IMR-90 (cell line): ENCODE measurements at regions not wholly inside any gene's neighbourhood (a gene's known extent, or its start where the extent isn't known, plus 50 kb on each side); places are given as distances from the start of the nearest gene placed in this dataset.

Source experiments
- BHLHE40 ChIP-seq: fragments of 150-350 bp; IDR thresholded peaks from 2 replicates; pipeline ENCODE4 v1.6.1; 2016; ENCODE audit warnings: mild to moderate bottlenecking, low read depth, low read length
- CEBPB ChIP-seq: IDR thresholded peaks from 2 replicates; pipeline ENCODE4 v1.6.1; 2012; ENCODE audit warnings: low read depth, low read length, improper control_type of control experiment
- FOS ChIP-seq: fragments of 150-350 bp; IDR thresholded peaks from 2 replicates; pipeline ENCODE4 v1.6.1; 2016; ENCODE audit warnings: low read depth, low read length
- POLR2A ChIP-seq: IDR thresholded peaks from 2 replicates; pipeline ENCODE4 v1.6.1; 2012; ENCODE audit warnings: mild to moderate bottlenecking, low read depth, low read length
- RFX5 ChIP-seq: IDR thresholded peaks from 2 replicates; pipeline ENCODE4 v1.8.0; 2012; ENCODE audit warnings: low read depth, mild to moderate bottlenecking, low read length, moderate library complexity
- SMC3 ChIP-seq: fragments of 150-350 bp; IDR thresholded peaks from 2 replicates; pipeline ENCODE4 v1.6.1; 2016; ENCODE audit warnings: low read depth, mild to moderate bottlenecking, antibody characterized with exemption, low read length, moderate library complexity
- TF ChIP-seq, protein P1 (sequence below): conservative IDR thresholded peaks from 2 replicates; pipeline ENCODE4 v1.5.1; 2012; ENCODE audit warnings: mild to moderate bottlenecking, low read depth, low read length, improper control_type of control experiment
- TF ChIP-seq, protein P2 (sequence below): fragments of 150-350 bp; IDR thresholded peaks from 2 replicates; pipeline ENCODE4 v1.6.1; 2017; ENCODE audit warnings: mild to moderate bottlenecking, antibody characterized with exemption, low read length, low read depth

DNA sequence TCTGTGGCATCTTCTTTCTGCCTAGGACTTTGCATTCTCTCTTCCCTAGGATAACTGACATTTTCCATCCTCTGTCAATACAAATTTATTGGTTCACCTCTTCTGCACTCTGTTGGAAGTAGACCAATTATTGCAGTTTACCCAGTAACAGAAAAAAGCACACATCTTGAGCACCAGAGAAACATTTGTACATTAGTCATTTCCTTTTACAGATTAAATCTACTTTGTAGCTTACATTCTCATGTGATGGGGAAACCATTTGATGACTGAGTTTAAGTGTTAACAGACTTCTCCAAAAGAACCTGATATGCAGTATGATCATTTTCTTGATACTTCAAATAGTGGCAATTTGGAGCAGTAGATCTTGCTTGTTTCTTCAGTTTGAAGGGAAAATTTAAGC, 1098.8 kb downstream of the DTWD2 start:
- TF ChIP-seq, protein P1, sequence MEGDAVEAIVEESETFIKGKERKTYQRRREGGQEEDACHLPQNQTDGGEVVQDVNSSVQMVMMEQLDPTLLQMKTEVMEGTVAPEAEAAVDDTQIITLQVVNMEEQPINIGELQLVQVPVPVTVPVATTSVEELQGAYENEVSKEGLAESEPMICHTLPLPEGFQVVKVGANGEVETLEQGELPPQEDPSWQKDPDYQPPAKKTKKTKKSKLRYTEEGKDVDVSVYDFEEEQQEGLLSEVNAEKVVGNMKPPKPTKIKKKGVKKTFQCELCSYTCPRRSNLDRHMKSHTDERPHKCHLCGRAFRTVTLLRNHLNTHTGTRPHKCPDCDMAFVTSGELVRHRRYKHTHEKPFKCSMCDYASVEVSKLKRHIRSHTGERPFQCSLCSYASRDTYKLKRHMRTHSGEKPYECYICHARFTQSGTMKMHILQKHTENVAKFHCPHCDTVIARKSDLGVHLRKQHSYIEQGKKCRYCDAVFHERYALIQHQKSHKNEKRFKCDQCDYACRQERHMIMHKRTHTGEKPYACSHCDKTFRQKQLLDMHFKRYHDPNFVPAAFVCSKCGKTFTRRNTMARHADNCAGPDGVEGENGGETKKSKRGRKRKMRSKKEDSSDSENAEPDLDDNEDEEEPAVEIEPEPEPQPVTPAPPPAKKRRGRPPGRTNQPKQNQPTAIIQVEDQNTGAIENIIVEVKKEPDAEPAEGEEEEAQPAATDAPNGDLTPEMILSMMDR, result no peak
- TF ChIP-seq POLR2A, result no peak
- TF ChIP-seq, protein P2, sequence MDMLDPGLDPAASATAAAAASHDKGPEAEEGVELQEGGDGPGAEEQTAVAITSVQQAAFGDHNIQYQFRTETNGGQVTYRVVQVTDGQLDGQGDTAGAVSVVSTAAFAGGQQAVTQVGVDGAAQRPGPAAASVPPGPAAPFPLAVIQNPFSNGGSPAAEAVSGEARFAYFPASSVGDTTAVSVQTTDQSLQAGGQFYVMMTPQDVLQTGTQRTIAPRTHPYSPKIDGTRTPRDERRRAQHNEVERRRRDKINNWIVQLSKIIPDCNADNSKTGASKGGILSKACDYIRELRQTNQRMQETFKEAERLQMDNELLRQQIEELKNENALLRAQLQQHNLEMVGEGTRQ, result no peak
- no peak for TF ChIP-seq CEBPB
- TF ChIP-seq SMC3, result no peak
- TF ChIP-seq FOS, result no peak
- TF ChIP-seq BHLHE40, result peak; percentile 49; the same call in 1 of the 2 replicates
- no peak for TF ChIP-seq RFX5
